ENCODE measurements at regions not wholly inside any gene's neighbourhood (a gene's known extent, or its start where the extent isn't known, plus 50 kb on each side); places are given as distances from the start of the nearest gene placed in this dataset.

DNA sequence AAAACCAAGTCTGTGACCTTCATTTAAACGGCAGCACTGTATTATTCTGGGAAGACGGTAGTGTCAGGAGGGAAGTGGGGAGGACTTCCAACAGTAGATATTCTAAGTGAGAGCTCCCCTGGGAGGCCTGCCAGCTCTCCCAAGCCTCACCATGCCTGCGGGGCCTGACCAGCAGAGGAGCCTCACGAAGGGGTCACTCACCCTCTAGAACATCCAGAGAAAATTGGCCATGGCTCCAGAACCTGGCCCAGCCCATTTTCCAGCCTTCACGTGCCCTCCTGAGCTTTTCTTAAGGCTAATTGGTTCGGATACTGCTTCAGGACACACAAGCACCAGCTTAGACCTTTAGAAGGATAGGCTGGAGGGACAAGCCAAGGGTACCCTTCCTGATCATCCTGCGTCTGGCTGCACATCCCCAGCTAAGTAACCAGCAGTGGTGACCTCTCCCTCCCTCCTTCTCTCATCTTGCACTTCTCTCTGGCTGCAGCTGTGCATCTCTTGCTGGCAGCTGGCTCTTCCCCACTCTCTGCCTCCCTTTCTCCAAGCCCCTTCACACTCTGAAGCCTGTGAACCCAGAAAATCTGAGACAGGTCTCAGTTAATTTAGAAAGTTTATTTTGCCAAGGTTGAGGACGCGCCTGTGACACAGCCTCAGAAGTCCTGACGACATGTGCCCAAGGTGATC lies 120.1 kb upstream of the PKDCC start:
- no peak overlapping the region for H3K27ac ChIP-seq
- TF ChIP-seq CTCF (conservative IDR thresholded peaks at IDR 0.05), result no peak

DNA sequence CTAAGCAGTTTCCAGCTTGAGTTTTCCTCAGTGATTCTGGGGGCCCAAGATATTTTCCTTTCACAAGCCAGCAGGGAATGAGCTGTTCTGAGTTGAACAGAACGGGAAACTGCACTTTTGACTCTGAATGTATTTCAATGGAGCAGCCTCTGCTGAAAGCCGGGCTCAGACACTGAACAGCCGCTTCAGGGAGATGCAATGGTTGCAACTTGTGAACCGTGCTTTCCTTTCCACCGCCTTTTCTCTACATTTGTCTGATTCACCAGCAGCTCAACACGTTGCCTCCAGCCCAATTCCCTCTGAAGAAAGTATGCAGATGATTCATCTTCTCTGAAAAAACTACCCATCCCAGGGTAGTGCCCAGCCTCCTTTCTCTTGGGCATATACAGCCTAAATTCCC lies 119.3 kb upstream of the PKDCC start:
- H3K27ac ChIP-seq, result no peak overlapping the region
- no peak for TF ChIP-seq CTCF (conservative IDR thresholded peaks at IDR 0.05)

DNA sequence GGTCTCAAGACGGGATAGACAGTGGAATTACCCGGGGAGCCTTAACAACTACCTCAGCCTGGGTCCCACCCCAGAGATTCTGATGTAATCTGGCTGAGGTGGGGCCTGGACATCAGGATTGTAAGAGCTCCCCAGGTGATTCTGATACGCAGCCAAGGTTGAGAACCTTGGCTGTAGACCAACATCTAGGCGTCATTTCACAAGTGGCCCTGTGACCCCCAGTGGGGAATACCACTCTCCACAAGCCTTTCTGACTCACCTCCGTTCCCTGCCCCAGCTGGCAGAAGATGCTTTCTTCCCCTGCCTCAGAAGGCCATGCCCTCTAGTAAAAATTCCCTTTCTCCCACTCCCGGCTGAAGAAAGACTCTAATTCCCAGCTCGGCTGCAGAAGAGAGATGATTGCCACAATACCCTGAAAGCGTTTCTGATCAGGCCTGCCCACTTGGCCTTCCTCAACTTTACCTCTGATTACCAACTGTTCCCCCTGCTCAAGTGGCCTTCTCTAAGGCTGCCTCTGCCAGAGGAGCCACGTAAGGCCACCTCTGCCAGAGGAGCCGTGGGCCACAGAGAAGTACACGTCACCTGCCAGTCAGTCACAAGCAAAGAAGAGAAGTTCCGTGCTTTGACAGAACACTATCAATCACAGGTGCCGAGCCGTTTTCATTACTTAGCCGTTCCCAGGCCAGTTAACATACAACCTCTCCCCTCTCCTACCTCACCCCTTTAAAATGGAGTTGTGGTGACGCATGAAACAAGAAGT lies 116.8 kb upstream of the PKDCC start:
- TF ChIP-seq CTCF (conservative IDR thresholded peaks at IDR 0.05), result no peak
- no peak overlapping the region for H3K27ac ChIP-seq

DNA sequence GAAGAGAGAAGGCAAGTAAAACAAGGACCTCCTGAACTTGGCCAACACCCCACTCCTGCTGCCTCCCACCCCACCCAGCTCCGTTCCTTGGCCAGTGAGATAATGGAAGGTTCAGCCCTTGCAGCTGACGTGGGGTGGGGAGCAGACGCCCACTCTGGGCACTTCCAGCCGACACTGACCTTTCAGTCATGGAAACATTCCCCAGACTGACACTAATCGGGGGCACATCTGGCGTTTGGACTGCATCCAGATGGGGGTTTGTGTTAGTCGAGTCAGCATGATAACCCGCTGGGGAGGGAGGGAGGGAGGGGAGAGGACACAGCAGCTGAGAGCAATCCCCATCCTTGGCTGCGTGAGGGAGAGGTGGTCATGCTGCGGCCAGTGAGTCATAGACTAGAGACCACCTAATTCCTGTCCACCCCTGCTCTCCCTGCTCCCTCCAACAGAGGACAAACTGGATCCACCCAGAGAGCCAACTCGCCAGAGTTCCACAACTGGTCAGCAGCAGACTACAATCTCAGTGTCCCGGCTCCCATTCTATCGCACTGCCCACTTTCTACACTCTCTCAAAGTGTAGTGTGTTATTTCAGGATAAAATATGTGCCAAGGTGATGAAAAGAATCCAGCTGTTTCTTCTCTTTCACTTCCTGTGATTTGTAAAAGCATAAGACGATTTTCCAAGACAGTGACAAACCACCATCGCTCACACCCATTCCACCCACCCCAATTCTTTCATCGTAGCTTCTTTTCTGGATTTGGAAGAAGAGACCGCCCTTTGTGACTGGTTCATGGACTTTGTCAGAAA lies 115.4 kb upstream of the PKDCC start:
- no peak for TF ChIP-seq CTCF (conservative IDR thresholded peaks at IDR 0.05)
- H3K27ac ChIP-seq, result no peak overlapping the region

DNA sequence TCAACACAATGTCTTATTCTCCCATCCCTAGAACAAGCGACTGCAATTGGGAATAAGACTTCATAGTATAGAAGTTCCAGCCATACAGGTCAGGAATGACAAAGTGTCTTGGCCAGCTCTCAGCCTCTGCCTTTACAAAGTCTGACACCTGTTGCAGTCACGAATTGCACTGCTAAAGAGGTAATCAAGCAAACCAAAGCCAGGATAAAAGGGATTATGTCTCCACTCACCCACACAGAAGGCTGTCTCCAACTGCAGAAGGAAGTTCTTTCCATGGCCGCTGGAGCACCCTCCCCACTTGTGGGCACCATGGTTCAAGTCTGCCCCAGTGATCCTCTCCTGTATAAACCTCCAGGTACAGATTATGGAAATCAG lies 114.8 kb upstream of the PKDCC start:
- no peak for TF ChIP-seq CTCF (conservative IDR thresholded peaks at IDR 0.05)
- no peak overlapping the region for H3K27ac ChIP-seq

DNA sequence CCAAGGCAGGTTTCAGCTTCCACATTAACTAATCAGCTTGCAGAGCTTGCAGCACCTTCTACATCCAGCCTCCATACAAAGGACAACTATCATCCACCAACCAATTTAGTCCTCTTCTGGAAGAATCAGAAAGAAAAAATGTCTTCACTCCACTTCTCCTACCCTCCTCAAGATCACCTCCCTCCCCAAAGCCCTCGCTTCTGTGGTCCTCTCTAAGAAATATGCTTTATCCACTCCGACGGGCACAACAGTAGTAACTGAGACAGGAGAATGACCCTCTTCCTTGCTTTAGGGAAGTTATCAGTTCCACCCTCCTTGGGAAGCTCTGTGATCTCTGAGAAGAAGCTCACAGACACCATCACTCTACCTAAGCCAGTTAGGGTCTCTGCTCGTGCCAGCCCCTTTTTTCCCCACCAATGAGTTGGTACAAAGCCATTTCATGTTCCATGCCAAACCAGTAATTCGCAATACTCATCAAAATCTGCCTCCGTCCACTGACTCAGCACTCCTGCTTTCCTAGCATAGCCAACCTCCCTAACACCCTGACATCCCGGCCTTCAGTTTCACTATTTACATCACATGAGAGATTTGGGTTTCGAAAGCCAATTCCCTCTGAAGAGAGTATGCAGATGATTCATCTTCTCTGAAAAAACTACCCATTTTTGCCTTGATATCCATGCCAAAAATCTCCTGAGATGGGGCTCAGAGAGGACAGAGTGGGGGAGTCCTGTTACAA lies 114.1 kb upstream of the PKDCC start:
- no peak for TF ChIP-seq CTCF (conservative IDR thresholded peaks at IDR 0.05)
- H3K27ac ChIP-seq, result no peak overlapping the region

All from VCaP (cell line).